ENCODE measurements at regions not wholly inside any gene's neighbourhood (a gene's known extent, or its start where the extent isn't known, plus 50 kb on each side); places are given as distances from the start of the nearest gene placed in this dataset.
"Not testable (repeated sequence)": the region's sequence is repeated elsewhere in the genome, so short reads cannot be mapped to it uniquely, and the experiment has no call there.

DNA sequence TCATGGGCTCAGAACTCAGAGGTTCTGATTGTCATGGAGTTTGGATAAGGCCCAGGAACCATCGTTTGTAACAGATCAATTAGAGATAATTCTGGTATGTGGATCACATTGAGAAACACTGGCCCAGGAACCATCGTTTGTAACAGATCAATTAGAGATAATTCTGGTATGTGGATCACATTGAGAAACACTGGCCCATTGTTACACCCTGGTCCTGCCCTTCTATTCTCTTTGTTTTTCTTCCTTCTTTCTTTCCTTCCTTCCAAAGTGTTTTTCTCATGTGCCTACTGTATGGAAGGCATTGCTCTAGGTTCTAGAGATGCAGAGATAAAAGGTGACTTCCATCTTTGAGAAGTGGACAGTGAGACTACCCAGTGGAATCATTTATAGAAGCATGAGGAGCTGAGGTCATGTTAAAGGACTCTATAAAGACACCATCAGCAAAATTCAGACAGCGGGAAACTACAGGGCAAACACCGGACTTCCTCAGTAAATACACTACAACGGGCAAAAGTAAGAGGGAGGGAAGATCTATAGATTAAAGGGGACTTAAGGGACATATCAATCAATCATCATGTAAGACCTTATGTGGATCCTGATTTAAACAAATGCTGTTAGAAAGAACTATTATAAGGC is 153.8 kb downstream of the UNC5CL start:
- no peak for DNase-seq (ENCODE audit: low read depth)

DNA sequence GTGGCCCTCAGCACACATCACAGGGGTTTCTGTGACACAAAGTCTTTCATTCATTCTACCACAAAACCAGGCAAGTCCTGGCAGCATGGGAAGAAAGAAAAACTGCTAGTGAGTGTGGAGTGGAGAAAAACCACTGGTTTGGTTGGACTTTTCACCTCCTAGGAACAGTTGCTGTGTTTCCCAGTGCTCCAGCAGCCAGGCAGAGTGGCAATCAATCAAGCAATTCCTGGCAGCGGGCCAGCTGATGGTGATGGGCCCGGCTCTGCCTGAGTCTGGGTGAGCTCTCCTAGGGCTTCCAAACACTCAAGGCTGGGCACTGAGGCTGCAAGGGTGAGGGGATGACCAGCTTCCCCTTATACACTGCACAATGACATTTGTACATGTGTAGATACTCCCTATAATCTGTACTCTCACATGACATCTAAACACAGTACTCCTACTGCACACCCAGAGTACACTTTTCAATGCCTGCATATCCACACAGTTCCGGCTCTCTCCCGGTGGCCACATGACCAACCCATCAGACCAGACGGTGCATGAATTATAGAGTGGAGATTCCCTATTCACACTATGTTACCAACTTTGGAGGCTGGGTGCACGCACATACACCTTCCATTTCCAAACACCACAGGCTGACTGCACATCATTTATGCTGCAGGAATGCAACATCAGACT is 156.6 kb downstream of the UNC5CL start:
- no peak for DNase-seq (ENCODE audit: low read depth)

DNA sequence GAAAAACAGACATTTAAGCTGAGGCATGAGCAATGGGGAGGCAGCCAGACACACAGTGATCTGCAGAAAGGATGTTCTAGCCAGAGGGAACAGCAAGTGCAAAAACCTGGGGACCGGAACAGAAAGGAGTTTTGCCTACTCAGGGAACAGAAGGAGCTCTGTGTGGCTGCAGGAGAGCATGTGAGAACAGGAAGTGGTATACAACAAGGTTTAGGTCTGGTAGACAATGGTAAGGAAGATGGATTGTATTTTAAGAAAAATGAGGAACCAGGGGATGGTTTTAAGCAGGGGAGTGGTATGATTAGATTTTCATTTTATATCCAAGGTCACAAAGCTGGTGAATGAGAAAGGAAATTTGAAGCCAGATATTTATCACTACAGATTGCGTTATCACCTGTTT is 157.5 kb downstream of the UNC5CL start:
- DNase-seq (ENCODE audit: low read depth): no peak

DNA sequence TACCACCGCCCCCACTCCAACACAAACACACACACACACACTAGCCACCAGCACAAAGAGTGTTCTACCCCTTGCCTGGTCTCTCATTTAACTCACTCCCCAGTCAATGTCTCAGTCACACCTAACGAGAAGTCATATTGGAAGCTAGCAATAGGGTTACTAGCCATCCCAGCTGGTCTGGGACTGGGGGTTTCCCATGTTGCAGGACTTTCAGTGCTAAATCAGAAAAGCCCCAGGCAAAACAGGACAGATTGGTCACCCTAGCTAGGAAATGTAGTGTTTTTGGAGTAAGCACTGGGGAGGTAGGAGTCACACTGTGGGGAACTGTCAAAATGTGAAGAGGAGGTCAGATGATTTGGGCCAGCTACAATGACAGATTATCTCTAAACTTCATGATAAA is 158.1 kb downstream of the UNC5CL start:
- no peak for DNase-seq (ENCODE audit: low read depth)

DNA sequence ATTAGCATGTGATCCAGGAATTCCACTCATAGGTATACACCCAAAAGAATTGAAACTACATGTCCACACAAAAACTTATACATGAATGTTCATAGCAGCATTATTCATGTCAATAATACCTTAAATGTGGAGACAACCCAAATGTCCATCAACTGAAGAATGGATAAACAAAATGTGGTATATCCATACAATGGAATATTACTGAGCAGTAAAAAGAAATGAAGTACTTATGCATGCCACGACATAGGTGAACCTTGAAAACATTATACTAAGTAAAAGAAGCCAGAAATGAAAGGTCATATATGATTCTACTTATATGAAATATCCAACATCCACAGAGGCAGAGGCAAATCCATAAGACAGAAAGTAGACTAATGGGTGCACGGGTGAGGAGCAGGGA is 159.9 kb downstream of the UNC5CL start:
- DNase-seq (ENCODE audit: low read depth): no peak

DNA sequence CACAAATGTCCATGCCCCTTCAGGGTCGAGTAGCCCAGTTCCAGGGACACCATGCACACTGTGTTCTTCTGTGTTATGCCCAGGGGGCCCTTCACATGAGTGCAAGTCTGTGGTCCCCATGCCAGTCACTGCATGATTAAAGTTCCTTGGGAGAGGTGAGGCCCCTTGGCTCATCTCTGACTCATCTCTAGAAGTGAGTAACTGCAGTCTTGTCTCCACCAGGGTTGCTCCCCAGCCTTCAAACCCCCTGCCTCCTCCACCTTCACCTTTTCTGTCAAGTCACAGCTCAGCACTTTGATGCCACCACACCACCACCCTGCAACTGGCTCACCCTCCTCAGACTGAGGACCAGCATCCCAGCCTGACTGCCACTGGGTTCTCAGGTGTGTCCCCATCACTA is 161.7 kb downstream of the UNC5CL start:
- no peak for DNase-seq (ENCODE audit: low read depth)

DNA sequence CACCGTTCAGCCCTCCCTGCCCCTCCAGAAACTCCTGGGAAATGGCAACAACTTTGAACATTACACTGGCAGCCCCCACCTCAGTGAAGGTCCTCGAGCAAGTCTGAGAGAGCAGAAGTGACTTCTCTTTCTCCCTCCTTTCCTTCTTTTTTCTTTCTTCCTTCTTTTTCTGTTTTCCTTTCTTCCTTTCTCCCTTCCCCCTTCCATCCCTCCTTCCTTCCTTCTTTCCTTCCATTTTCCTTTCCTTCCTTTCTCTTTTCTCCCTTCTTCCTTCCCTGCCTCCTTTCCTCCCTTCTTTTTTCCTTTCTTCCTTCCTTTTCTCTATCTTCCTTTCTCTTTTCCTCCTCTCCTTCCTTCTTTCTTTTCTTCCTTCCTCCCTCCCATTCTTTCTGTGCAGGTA is 162.7 kb downstream of the UNC5CL start:
- no peak for DNase-seq (ENCODE audit: low read depth)

DNA sequence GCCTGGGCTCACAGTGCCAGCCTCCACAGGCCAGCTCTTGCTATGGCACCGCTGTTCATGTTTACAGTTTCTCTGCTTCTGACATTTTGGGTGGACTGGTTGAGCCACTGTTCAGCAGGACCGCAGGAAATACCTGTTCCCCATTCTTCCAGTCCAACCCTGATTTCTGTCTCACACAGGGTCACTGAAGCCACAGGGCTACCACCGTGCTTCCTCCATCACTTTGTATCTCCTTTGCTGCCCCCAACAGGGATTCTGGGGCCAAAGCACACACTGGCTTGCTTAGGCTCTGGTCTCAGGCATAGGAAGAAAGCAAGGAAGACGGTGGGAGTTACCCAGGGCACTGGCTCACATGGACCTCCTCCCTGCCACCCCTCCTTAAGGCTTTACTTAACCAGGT is 164.5 kb downstream of the UNC5CL start:
- DNase-seq (ENCODE audit: low read depth): no peak

DNA sequence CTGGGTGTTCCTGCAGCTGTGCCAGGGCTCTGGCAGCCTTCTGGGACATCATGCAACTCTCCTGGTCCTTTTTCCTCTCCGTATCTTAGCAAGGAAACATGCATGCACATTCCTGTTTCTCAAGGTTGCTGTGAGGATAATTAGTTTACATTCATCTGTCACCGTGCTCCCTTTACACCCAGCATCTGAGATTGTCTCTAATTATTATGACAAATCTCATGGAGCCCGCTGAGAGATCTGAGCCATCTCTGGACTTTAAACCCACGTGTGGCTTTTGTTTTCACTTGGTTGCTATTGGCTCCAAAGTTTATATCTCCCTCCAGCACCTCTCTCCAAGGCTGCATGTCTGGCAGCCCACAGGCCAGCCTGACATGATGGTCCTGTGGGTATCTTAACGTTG is 167.6 kb downstream of the UNC5CL start:
- no peak for DNase-seq (ENCODE audit: low read depth)

DNA sequence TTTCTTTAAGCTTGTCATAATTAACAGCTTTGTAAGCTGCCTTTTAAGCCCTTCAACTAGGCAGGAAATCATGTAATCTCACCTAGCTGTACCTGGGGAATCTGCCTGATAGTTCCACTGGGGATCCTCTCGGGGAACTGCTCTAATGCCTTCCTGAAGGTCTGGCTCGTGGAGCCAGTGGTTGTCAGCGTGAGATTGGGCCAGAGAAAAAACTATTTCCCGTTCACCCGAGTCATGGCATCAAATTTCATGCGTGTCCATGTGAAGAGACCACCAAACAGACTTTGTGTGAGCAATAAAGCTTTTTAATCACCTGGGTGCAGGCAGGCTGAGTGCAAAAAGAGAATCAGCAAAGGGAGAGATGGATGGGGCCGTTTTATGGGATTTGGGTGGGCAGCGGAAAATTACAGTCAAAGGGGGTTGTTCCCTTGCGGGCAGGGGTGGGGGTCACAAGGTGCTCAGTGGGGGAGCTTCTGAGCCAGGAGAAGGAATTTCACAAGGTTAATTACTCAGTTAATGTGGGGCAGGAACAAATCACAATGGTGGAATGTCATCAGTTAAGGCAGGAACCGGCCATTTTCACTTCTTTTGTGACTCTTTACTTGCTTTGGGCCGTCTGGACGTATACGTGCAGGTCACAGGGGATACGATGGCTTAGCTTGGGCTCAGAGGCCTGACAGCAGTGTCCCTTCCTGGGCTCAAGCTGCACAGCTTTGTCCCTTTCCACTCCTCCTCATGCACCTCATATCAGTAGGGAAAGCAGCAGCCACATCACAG is 170.7 kb downstream of the UNC5CL start:
- not testable (repeated sequence) for DNase-seq (ENCODE audit: low read depth)

DNA sequence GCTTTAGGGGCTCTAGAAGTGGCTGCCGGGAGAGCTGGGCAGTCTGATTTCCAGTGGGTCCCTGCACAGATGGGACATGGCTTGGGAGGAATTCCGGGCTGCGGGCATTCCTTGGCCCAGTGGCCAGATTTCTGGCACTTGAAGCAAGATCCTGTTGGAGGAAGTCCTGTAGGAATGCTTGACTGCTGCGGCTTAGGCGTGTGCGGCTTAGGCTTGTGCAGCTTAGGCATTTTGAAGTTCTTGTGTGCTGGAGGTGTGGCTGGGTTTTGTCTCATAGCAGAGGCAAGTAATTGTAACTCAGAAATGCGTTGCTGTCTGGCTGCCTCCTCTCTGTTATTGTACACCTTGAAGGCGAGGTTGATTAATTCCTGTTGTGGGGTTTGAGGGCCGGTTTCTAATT is 171.5 kb downstream of the UNC5CL start:
- DNase-seq (ENCODE audit: low read depth): not testable (repeated sequence)

DNA sequence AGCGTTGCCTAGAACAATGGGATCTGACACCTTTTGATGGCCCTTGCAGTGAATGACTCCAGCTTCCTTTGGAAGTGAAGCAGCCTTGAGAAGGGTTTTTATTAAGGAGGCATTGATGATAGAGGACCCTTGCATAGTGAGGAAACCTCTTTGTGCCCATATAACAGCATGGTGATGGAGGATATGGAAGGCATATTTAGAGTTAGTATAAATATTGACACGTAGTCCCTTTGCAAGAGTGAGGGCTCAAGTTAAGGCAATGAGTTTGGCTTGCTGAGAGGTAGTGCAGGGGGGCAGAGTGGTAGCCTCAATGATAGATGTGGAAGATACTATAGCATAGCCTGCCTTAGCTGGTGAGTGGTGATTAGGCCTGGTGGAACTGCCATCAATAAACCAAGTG is 173.8 kb downstream of the UNC5CL start:
- DNase-seq (ENCODE audit: low read depth): not testable (repeated sequence)

DNA sequence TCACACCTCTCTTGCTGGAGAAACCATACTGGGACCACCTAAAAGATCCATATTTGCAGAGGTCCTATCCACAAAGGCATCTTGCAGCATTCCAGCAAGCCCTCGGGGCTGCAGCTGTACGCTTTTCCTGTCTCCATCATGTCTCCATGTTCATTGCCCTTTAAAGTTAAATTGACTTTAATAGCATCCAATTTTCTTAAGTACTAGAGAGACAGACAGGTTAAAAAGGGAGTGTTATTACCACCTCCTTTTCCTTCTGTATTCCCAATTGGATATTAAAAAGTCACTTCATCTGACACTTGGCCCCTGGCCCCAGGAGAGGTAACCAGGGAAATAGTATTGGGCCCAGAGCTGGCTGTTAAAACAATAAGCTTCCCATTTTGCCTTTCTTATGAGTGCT is 178.6 kb downstream of the UNC5CL start:
- DNase-seq (ENCODE audit: low read depth): no peak

DNA sequence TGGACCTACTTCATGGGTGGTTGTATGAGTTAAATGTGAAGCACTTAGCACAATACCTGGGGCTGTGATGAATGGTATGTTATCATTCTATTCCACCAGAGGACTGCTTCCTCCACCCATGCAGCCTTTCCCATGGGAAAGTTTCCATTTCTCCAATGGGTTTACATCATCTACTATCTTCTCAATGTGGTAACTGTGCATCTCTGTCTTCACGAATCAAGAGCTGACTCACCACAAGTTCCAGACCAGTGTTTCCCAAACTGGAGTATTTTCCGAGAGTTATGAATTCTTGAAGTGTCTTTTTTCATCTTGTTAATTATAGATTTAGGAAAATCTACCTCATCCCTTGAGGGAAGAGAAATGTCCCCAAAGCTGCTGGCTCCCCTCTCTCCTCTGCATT is 182.8 kb downstream of the UNC5CL start:
- no peak for DNase-seq (ENCODE audit: low read depth)

DNA sequence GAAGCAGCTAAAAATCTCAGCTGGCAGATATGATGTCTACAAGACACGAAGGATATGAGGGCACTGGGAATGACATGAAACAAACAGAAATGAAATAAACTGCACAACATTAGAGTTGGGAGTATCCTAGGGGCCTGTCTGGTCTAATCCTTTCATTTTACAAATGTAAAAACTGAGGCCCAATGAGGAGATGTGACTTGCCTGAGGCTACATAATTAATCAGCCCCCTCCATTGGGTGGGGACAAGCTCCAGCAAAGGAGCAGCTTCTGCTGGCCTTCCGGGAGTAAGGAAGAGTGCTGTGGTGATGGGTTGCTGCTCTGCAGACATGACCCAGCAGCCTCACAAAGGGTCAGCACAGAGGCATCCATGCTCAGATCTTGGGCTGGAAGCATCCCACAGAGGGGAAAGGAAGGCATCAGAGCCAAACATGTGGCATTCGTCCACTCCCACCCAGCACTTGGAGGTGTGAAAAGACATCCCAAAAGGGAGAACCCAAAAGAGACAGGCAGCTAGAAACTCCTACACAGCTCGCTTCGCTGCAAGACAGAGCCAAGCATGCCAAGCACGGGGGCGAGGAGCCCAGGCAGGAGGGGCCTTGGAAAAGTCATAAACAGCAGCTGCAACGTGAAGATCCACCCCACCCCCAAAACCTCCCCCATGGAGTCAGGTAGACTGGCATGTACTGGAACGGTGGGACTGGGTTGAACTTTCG is 183.7 kb downstream of the UNC5CL start:
- no peak for DNase-seq (ENCODE audit: low read depth)

DNA sequence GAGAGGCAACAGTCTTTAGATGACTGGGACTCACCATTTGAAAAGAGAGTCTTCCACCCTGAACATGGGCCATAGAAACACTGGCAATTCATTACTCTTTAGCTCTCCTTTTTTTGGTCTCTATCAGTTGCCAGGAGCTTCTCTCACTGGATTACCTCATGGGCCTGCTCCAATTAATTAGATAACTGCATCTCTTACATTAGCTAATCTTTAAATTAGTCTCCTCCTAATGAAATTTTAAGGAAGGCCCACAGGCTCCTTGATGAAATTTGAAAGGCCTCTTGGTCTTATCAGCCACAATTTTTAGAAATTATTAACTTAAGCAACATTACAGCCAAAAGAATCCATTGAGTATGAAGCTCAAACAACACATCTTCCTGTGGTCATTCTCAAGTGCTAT is 184.4 kb downstream of the UNC5CL start:
- no peak for DNase-seq (ENCODE audit: low read depth)

DNA sequence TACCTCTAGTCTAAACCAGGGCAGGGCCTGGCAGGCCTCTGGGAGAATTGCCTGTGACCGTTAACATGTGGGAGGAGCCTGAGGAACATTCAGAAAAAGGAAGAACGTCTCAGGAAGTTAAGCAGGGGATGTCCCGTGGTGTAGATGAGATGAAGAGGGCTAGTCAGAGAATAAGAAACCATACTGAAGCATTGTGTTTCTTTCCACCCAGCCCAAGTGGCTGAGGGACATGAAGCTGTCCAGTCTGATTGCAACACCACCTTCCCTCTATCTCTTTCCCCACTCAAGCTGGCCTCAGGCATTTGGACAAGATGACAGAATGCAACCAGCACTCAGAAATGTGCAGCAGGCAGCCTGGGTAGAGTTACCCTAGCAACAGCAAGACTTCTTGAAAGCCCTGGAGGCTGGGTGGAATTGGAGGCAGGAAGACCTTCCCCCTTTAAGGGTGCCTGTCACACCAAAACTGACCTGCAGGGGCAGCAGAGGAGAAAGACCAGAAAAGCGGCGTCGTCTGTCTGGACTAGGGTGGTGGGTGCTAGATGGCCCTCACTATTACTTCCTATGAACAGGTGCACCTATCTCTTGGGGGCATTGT is 186.1 kb downstream of the UNC5CL start:
- DNase-seq (ENCODE audit: low read depth): no peak

DNA sequence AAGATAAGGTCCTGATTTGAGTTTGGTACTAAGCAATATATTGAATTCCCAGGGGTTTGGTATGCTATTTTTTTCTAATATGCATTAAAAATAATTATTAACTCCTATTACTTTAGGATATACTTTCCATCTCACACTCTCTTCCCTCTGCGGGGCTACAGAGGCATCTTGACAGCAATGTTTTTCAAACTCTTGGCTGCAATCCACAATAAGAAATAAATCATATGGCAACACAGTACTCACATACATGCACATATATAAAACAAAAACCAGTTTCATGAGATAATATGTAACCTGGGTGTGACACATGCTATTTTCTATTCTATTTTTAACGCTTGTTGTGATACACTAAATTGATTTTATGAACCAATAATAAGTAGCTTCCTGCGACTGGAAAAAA is 189.5 kb downstream of the UNC5CL start:
- no peak for DNase-seq (ENCODE audit: low read depth)

DNA sequence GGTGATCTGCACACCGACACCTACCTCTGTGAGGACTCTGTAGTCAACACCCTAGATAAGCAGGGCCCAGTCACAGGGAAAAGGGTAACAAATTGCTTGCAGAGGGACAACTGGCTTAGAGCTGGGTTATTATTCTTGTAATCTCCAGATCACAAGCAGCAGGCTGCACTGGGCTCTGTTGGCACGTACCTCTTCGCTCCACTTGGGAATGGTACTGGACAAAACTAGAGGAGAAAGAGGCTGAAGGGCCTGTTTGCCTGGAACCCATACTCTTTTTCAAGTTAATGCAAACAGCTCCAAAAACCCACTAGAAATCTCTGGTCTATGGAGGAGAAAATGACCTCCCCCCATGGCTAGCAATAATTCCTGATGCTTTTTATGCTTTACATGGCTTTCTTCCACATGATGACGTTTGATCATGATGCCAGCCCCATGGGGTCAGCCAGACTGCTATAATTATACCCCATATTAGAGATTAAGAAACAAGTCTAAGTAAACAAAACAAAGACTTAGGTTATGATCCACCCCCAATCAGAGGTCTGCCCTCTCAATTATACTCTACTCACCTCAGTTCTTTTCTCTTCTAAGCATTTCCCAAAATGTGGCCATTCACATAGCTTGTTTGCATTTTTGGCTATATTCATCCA is 190.0 kb downstream of the UNC5CL start:
- DNase-seq (ENCODE audit: low read depth): no peak

DNA sequence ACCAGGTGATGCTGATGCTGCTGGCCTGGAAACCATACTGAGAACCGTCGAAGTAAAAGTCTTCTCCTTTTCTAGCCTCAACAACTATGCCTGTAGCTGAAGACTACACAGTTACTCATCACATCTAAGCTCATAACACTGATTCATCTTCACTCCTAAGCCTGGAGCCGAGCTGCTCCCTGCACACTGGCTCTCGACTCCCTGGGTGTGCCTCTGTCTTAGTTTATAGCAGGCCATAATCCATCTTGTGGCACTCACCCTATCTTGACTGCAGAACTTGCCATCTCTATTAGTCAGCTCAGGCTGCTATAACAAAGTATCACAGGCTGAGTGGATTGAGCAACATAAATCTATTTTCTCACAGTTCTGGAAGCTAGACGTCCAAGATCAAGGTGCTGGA is 191.0 kb downstream of the UNC5CL start:
- no peak for DNase-seq (ENCODE audit: low read depth)

DNA sequence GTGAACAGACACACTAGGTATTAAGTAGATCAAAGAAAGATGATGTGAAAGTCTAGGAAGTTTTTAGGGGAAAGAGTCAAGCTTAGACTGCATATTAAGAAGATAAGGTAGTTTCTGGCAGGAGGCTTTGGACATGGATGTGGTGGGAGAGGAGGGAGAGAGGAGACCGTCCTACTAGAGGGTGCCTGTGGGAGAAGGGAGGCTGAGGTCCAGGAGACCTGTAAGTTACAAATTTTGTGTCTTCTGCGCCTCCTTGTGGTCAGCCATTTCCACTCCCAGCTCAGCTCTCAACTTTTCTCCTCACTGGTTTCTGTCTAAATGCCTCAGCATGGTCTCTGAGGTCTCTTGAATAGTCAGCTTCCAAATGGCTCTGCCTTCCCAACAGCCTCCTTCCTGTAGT is 193.5 kb downstream of the UNC5CL start:
- peak; percentile 13 for DNase-seq (ENCODE audit: low read depth)

DNA sequence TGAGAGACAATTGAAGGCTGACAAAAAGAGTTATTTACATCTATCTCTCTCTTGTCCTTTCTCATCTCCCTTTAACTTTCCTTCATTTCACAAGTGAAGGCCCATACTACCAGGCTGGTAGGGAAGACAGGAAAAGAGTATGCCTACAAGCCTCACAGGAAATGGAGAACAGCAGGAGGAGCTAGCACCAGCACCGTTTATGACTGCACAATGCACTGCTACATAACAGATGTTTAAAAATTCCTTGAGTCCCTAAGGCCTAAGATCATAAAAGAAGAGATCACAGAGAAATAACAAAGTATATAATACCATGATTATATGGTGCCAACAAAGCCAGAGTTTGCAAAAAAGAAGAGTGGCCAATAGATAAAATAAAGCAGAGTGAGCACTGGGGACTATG is 194.8 kb downstream of the UNC5CL start:
- no peak for DNase-seq (ENCODE audit: low read depth)
